ENCODE measurements at regions not wholly inside any gene's neighbourhood (a gene's known extent, or its start where the extent isn't known, plus 50 kb on each side); places are given as distances from the start of the nearest gene placed in this dataset.

DNA sequence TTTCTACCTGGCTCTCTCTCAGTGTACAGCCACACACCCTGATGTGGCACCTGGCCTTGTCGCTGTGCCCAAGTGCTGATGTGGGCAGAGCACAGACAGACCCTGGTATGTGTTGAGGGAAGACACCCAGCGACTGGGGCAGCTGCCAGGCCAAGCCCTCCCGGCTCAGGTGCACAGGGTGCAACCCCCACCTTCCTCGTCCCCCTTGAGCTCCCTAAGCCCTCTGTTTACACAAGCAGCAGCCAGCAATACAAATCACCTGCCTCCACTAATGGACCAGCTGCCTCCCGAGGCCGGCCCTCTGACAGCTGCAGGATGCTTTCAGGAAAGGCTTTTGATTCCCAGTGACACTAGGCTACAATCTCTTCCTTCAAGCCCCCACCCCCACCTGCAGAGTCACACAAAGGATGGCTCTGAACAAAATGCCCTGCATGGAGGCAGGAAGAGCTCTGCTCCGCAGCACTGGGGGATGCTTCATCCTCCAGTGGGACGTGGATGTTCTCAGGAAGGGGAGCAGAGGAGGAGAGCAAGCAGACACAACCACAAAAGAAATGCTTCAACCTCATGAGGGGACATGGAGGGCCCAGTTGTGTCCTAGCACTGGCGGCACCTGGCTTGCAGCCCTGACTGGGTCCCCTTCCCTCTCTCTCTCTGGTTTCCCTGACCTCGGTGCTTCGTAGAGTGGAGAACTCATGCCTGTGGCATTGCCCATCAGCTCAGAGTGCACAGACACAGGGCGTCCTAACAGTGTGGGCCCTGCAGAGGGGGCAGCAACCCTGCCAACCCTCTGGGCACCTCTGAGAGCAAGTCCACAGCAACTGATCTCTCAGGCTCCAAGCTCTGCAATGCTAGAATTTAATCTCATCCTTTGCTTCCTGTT lies 140.8 kb downstream of the BARX1 start:
- no peak for ATAC-seq

DNA sequence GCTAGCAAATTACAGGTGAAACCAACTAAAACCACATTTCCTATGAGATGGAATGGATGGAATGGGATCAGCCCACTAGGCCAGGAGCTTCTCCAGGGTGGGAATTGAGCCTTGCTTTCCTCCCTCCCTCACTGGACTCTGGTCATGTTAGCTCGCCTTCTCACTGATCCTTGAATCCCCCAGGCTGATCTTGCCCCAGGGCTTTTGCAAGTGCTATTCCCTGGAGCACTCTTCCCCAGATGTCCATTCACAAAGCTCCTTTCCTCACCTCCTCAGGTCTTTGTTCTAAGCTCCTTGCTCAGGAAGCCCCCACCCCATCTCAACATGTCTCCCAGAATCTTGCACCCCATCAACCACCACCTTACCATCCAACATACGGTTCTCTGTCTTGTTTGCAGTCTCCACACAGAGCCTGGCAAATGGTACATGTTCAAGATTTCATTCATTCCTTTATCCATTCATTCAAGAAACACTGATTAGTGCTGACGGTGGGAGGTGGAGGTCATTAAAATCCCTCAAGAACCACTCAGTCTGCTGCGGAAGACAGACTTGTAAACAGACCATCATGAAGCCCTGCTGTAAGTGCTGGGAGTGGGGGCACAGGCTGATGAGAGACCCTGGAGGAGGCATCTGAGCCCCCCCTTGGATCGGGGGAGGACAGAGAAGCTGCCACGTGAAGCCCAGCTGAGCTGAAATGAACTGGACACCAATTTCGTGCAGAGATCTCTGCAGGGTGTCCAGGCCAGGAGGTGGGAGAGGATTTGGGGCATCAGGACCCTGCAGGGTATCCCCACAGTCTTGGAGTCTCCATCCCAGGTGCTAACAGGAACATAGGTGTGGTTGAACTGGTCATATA lies 141.7 kb downstream of the BARX1 start:
- DNase-seq (ENCODE audit: low spot score) (peak; percentile 27), ATAC-seq (no peak)

More for the DNA sequence above, 140.8 kb downstream of the BARX1 start:
- peak; percentile 31 for DNase-seq (ENCODE audit: low spot score)

DNA sequence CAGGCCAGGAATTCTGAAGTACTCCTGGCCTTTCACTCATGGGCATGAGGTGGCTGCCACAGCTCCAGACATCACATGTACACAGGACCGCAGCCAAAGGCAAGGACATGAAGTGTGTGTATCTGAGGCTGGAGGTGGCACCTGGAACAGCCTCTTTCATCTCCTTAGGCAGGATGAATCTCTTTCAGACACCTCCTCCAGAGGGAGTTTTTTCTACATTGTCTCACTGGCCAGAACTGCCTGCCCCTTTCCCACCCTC lies 142.8 kb downstream of the BARX1 start:
- ATAC-seq (no peak), DNase-seq (ENCODE audit: low spot score) (no peak)

DNA sequence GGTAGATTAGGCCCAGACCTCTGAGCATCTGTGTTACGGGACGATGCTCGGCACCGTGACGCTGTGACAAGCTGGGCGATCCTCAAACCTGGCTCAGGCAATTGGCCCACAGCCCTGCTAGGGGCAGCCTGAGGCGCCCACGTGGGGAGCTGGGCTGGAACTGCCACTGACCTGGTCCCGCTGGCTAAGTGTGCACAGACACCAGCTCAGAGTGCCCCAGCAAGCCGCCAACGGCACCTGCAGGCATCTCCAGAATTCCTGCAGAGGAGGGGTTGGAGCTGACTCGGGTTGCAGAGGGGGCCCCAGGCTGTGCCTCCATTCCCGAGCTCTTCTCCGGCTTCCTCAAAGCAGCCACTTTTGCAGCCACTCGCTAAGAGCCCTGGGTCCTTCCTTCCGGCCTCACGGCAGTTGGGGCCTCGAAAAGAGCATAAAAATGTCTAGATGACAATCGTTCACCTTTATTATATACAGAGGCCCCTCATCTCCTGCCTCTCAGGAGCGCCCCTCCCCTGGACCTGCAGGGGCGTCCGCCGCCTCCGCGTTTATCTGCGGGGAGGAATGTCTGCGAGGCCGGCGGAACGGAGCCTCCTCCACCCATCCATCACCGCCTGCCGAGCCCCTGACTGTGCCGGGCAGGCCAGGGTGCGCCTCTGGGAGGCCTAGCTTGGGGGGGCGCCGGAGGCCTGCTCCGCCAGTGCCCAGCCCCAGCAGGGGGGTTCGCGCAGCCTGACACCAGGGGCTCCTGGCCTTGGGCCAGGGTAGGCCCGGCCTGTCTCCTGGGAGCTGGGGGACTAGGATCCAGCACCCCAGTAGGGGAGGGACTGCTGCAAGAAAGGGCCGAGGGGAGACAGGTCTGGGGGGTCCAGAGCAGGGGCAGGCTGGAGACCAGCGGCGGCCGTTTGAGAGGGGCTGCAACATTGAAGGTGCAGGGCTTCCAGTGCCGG lies 144.9 kb downstream of the BARX1 start:
- DNase-seq (ENCODE audit: low spot score), result peak; percentile 39
- ATAC-seq, result no peak

DNA sequence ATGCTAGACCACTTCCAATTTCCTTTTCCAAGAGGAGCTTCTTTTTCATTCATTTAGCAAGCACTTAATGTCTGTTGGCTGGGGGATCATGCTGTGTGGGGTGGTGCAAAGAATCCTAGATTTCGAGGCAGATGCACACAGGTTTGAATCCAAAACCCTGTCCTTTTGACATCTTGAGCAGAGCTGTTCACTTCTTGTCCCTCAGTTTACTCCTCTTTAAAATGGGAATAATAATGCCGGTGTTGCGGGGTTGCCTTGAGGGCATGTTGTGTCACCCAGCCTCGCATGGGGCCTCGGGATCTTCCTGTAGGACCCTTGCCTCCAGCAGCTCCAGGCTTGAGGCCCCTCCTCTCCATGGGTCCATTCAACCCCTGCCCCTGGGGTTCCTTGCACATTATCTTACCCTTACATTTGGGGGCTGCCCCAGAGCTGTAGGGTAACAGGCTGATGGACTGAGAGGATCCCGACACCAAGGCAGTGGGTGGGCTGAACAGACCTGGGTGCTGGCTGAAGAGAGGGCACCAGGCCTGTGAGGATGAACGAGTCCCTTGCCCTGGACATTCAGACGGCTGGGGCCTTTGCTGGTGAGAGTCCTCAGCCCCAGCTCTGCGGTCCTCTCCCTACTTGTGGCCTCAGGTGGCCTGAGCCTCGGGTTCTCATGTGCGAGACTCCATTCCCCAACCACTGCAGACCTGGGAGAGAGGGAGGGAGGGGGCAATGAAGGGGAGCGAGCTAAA lies 145.8 kb downstream of the BARX1 start:
- peak; percentile 26 for DNase-seq (ENCODE audit: low spot score)

DNA sequence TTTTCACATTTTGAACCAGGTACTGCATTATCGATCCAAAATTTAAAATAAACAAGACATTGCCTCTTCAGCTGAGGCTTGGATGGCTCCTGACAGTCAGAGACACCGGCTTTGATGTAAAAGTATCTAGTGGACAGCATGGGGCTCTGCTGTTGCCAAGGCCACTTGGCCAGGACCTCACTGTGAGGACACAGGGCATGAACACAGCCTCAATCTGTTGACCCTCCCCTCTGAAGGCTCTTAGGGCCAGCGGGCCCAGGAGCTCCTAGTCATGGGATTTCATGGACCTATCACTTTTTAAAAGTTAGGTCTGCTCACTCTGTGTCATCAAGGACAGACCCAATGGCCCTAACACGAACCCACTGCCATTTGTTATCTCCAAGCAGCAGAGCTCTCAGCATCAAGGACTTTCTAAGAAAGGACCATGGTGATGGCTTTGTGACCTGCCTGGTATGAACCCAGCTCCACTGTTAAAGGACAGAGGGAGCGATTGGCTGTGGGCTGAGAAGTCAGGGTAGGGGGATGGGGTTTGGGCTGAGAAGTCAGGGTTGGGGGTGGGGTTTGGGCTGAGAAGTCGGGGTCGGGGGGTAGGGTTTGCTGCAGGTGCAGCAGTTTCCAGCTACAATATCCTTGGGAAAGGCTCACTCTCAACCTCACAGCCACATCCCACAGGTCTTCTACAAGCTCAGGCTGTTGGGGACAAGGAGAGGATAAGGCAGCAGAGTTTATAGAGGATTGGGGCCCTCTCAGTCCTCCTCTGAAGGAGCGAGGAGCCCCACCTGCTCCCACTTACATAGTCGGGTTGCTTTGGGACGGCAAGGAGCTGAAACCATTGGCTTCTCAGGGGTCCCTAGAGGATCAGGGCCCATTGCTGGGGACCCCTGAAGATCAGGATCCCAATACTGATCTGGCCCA lies 146.8 kb downstream of the BARX1 start:
- DNase-seq (ENCODE audit: low spot score) (peak; percentile 16), ATAC-seq (peak; percentile 23)

More for the DNA sequence above, 145.8 kb downstream of the BARX1 start:
- ATAC-seq, result no peak

DNA sequence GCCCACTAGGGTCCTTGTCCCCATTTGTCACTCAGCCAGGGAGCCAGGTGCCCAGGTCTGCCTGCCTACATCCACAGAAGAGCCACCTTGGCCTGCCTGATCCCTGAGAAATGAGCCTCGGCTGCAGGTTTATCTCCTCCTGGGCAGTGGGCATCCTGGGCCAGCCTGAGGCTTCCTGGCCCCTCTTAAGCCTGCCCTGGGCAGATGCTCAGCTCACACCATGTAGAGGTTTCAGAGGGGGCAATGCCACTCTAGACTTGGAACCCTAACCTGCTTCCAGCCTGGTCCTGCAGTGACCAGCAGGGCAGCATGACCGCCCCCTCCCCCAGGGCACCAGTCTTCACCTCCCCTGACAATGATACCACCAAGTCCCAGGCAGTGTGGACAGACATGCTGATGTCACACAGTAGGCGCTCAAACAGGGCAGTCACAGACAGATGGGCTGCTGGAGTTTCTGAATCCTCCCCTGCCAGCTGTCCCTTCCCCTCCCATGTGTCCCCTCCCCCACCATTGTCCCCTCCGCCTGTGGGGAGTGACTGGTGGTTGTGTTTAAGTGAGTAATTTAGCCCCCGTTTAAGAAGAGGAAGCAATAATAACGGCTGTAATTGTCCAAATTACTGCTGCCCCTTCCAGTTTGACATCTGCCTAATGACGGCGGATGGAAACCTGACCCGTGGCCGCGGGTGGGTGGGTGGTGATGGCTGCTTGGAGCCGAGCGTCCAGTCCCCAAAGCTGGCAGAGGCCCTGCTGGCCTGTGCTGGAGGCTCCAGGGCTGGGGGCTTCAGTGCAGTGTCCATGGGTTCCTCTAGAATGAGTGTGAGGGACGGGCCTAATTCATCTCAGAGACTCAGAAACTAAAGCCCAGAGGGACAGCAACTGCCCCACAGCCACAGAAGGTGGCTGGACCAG lies 147.7 kb downstream of the BARX1 start:
- ATAC-seq, result no peak

DNA sequence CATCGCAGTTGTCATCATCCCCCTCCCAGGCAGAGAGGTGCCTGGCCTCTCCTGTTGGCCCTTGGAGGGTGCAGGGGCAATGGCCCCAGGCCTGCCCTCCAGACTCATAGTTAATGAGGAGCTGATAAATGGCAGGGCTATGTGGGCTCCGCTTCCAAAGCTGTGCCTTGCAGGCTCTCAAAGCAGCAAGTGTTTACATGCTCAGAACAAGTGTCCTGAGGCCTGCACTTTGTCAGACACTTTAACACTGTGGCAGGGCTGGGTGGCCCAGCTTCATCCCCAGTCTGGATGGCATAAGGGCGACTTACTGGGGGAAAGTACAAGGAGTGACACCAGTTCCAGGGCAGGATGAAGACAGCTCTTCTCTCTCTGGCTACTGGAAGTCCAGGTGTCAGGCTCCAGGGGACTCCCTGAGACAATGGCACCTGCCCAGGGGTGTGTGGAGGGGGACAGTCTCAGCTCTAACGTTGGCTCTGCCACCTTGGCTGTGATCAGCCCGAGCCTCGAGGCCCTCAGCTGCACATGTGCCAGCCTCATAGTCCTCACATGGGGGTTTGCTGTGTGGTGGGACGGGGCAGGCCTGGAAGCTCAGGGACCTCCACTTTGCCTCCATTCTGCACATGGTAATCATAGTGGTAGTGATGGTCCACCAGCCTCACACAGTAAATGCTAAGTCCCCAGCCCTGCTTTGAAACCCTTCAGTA lies 153.4 kb downstream of the BARX1 start:
- DNase-seq (ENCODE audit: low spot score), result no peak
- no peak for ATAC-seq

More for the DNA sequence above, 147.7 kb downstream of the BARX1 start:
- peak; percentile 28 for DNase-seq (ENCODE audit: low spot score)

DNA sequence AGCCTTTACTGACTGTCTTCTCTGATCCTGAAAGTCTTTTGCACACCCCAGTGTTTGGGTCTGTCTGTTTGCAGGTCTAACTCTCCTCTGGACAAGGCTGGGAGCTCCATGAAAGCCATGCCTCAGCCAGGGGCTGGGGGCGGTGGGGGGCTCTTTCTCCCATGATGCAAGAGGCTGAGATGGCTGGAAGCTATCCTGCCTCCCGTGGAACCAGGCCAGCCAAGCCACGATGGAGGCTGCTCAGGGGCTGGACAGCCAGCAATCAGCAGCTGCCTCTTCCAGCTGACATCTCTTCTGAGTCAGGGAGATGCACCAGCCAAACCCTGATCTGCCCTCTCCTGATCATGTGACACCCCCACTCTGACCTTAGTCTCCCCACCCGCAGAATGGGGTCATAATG lies 154.0 kb downstream of the BARX1 start:
- ATAC-seq, result no peak
- no peak for DNase-seq (ENCODE audit: low spot score)

DNA sequence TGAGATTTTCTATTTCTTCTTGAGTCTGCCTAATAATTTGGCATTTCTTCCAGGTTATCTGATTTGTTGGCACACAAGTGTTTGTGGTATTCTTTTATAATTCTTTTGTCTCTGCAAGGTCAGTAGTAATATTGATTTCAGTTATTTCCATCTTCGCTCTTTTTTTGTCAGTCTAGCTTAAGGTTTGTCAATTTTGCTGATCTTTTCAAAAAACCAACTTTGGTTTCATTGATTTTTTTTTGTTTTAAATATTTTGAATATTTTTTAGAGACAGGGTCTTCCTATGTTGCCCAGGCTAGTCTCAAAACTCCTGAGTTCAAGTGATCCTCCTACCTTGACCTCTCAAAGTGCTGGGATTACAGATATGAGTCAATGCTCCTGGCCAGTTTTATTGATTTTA lies 162.8 kb downstream of the BARX1 start:
- ATAC-seq, result no peak
- DNase-seq (ENCODE audit: low spot score), result no peak

DNA sequence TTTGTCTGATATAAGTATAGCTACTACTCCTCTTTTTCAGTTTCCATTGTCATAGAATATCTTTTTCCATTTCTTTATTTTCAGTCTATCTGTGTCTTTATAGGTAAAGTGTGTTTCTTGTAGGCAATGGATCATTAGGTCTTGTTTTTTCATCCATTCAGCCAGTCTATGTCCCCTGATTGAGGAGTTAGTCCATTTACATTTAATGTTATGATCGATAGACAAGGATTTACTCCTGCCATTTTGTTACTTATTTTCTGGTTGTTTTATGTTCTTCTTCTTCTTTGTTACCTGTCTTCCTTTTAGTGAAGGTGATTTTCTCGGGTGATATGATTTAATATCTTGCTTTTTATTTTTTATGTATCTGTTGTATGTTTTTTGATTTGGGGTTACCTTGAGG lies 169.0 kb downstream of the BARX1 start:
- no peak for ATAC-seq

DNA sequence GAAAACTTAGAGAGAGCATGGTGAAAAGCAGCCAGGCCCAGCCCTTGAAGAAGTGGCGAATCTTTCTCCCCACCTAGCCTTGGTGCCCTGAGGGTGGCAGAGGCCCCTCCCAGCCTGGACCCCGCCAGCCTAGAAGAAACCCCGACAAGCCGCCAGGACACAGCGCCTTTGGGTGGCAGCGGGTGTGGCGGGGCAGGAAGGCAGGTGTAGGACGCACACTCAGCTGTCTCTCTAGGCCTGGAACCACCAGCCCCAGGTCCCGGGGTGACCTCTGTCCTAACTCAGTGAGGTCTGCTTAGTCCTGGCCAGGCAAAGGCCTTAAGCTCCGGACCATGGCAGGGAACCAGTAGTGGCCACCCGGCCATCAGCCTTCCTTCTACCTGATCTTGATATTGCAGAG lies 178.3 kb downstream of the BARX1 start:
- no peak for DNase-seq (ENCODE audit: low spot score)
- no peak for ATAC-seq

More for the DNA sequence above, 169.0 kb downstream of the BARX1 start:
- DNase-seq (ENCODE audit: low spot score), result no peak

DNA sequence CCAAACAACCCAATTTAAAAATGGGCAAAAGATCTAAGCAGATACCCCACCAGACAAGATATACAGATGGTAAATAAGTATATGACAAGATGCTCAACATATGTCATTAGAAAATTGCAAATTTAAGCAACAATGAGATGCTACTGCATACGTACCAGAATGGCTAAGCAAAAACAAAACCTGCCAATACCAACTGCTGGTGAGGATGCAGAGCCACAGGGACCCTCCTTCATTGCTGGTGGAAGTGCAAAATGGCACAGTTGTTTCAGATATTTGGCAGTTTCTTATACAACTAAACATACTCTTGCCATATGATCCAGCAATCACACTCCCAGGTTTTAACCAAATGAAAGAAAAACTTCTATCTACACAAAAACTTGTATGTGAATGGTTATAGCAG lies 178.9 kb downstream of the BARX1 start:
- DNase-seq (ENCODE audit: low spot score), result no peak
- ATAC-seq, result no peak

DNA sequence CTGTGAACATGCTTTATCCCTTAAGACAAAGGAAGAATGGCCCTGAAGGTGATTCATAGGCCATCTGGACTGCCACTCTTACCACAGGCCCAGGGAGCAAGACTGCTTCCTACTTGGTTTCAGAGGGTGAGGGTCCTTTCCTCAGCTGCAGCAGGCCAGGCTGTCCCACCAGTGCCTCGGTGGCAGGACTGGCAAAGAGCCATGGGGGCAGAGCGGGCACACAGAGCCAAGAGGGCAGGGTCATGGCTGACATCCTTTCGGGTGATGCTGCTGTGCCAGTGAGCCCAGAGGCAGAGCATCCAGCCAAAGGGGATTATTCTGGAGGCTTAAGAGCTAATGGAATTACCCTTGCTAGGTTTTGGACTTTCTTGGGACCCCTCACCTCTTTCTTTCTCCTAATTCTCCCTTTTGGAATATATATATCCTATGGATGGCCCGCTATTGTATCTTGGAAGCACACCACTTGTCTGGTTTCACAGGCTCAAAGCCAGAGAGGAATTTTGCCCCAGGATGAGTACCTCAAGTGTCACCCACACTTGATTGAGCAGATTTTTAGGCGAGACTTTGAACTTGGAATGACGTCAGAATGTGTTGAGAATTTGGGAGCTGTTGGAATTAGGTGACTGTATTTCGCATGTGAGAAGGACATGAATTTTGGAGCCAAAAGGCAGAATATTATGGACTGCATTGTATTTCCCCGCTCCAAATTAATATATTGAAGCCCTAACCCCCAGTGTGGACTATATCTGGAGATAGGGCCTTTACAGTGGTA lies 180.6 kb downstream of the BARX1 start:
- ATAC-seq (no peak), DNase-seq (ENCODE audit: low spot score) (no peak)

DNA sequence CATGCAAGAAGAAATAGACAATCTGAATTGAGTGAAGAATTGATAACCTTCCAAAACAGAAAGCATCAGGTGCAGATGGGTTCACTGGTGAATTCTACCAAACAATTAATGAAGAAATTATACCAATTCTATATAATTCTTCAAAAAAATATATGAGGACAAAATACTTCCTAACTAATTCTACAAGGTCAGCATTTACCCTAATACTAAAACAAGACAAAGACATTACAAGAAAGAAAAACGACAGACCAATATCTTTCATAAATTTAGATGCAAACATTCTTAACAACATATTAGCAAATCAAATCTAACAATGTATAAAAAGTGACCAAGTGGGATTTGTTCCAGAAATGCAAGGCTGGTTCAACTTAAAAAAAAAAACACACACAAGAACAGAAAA lies 183.9 kb downstream of the BARX1 start:
- ATAC-seq, result no peak

DNA sequence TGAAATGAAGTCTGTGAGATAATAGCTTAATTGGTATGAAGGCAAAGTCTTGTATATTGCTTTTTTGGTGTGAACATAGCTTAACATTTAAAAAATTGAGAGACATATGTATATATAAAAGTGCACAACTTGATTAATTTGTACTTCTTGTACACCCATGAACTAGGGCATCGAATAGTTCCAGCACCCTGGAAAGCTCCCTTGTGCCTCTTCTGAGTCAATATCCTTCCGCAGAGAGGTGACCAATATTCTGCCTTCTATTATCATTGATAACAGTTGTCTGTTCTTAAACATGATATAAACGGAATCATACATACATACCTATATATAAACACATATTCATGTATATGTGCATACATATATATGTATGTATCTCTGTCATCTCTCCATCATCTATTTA lies 185.4 kb downstream of the PHF2 start:
- ATAC-seq, result no peak

More for the DNA sequence above, 183.9 kb downstream of the BARX1 start:
- no peak for DNase-seq (ENCODE audit: low spot score)

DNA sequence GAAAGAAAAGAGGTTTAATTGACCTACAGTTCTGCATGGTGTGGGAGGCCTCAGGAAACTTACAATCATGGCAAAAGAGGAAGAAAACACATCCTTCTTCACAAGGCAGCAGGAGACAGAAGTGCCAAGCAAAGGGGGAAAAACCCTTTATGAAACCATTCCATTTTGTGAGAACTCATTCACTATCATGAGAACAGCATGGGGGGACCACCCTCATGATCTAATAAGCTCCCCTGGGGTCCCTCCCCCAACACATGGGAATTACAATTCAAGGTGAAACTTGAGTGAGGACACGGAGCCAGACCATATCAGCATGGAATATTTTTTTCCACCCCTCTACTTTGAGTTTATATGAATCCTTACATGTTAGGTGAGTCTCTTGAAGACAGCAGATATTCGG lies 173.7 kb downstream of the PHF2 start:
- no peak for ATAC-seq
- no peak for DNase-seq (ENCODE audit: low spot score)

More for the DNA sequence above, 185.4 kb downstream of the PHF2 start:
- no peak for DNase-seq (ENCODE audit: low spot score)
